ENCODE measurements at regions not wholly inside any gene's neighbourhood (a gene's known extent, or its start where the extent isn't known, plus 50 kb on each side); places are given as distances from the start of the nearest gene placed in this dataset.

DNA sequence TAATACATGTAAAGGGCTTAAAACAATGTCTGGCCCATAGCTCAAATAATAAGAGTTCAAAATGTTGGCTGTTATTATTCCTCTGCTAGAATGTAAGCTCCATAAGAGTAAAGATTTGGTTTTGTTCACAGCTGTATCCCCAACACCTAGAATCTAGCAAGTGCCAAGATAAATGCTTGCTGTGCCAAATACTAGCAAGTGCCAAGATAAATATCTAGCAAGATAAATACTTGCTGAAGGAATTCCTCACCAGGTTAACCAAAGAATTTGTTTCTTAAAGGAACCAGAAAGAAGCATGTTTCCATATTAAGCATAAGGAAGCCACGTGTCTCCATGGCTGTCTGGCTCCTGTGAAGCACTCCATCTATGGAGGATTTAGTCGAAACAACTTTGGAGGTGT is 235.2 kb upstream of the SP4 start:
- H3K4me3 ChIP-seq (ENCODE audit: low read length): no peak overlapping the region
- no peaks in the 10 kb centered on the region for H3K36me3 ChIP-seq (ENCODE audit: insufficient read depth, low read length)
- ChIA-PET CTCF (no interaction called here), POLR2A (no interaction called here)
- DNase-seq: no peak
- H3K9me3 Mint-ChIP-seq: no peaks in the 10 kb centered on the region
- peaks cover 0 to 10% of the 10 kb centered on the region in 2 experiments for H3K27me3 ChIP-seq (ENCODE audit: control insufficient read depth in 1 of 2, insufficient read depth in 2 of 2, low read length in 2 of 2)
- no peak for ATAC-seq (ENCODE audit: poor library complexity)
- H3K4me1 Mint-ChIP-seq (ENCODE audit: low read depth): no peaks in the 10 kb centered on the region
- peaks cover 21% of the 10 kb centered on the region for H3K27me3 Mint-ChIP-seq
- intact Hi-C loops (cut with DNase I, micrococcal nuclease): no loop called here
- no peaks in the 10 kb centered on the region for H3K9me3 ChIP-seq (ENCODE audit: control insufficient read depth in 1 of 2, insufficient read depth in 1 of 2, low read length in 2 of 2)
- no peak overlapping the region for H3K27ac Mint-ChIP-seq
- peaks cover 3% of the 10 kb centered on the region for H3K4me1 ChIP-seq (ENCODE audit: insufficient read depth, low read length)
- no peak overlapping the region for H3K27ac ChIP-seq (ENCODE audit: low read depth in 1 of 2, low read length in 2 of 2)
- H3K4me3 Mint-ChIP-seq: no peak overlapping the region
- H3K36me3 Mint-ChIP-seq (ENCODE audit: low read depth): no peaks in the 10 kb centered on the region
- TF ChIP-seq, protein P1, sequence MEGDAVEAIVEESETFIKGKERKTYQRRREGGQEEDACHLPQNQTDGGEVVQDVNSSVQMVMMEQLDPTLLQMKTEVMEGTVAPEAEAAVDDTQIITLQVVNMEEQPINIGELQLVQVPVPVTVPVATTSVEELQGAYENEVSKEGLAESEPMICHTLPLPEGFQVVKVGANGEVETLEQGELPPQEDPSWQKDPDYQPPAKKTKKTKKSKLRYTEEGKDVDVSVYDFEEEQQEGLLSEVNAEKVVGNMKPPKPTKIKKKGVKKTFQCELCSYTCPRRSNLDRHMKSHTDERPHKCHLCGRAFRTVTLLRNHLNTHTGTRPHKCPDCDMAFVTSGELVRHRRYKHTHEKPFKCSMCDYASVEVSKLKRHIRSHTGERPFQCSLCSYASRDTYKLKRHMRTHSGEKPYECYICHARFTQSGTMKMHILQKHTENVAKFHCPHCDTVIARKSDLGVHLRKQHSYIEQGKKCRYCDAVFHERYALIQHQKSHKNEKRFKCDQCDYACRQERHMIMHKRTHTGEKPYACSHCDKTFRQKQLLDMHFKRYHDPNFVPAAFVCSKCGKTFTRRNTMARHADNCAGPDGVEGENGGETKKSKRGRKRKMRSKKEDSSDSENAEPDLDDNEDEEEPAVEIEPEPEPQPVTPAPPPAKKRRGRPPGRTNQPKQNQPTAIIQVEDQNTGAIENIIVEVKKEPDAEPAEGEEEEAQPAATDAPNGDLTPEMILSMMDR (IDR thresholded peaks at IDR 0.05): no peak

DNA sequence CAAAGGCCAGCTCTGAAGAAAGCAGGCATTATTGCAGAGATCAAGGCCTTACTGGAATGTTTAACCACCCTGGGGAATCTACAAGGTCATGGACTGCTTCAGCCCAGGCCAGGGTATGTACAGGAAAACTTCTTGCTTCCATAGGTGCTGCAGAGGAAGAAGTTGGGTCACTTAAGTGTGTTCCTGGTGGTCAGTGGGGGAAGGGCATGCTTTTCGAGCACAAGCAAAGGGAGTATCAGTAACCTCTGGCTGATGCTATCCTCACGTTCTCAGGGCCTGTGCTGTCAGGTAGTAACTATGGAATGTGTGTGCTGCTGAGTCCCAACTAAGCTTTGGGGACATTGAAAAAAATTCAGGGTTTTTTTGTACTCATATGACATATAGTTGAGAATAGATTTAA is 234.0 kb upstream of the SP4 start:
- intact Hi-C loops (cut with DNase I, micrococcal nuclease): no loop called here
- H3K27me3 ChIP-seq (ENCODE audit: control insufficient read depth in 1 of 2, insufficient read depth in 2 of 2, low read length in 2 of 2): peaks cover 0 to 7% of the 10 kb centered on the region in 2 experiments
- Mint-ChIP-seq H3K4me1 (ENCODE audit: low read depth) (no peaks in the 10 kb centered on the region), H3K36me3 (ENCODE audit: low read depth) (no peaks in the 10 kb centered on the region), H3K4me3 (no peak overlapping the region), H3K27ac (no peak overlapping the region), H3K27me3 (peaks cover 16% of the 10 kb centered on the region), H3K9me3 (no peaks in the 10 kb centered on the region)
- CTCF ChIA-PET: interaction anchor here (1.4 kb wide), 1 partner anchor 12 kb away, joined by 4 read pairs; no protein-coding TSS in a partner anchor
- no peaks in the 10 kb centered on the region for H3K9me3 ChIP-seq (ENCODE audit: control insufficient read depth in 1 of 2, insufficient read depth in 1 of 2, low read length in 2 of 2)
- POLR2A ChIA-PET: no interaction called here
- ATAC-seq (ENCODE audit: poor library complexity) (no peak), DNase-seq (no peak)
- H3K4me1 ChIP-seq (ENCODE audit: insufficient read depth, low read length): peaks cover 3% of the 10 kb centered on the region
- no peaks in the 10 kb centered on the region for H3K36me3 ChIP-seq (ENCODE audit: insufficient read depth, low read length)
- H3K4me3 ChIP-seq (ENCODE audit: low read length): no peak overlapping the region
- TF ChIP-seq, protein P1 (IDR thresholded peaks at IDR 0.05): no peak
- H3K27ac ChIP-seq (ENCODE audit: low read depth in 1 of 2, low read length in 2 of 2): no peak overlapping the region

DNA sequence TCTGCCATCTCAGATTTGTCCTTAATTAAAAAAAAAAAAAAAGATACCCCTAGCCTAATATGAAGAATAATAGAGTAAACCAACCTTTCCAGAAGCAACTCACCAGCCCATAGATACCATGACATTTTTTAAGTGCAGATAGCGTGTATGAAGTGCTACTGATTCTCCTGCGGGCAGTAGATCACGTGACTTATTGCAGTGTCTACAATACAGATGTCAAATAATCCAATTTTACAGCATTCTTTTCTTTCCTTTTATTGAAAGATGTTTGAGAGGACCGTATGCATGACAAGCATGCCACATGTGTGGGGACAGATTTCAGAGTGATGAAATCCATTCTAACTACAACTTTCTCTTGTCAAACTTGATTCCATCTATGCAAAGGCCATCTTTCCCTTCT is 232.9 kb upstream of the SP4 start:
- ChIA-PET POLR2A (interaction anchor here (0.6 kb wide), 1 partner anchor 68 kb away, joined by 3 read pairs; no protein-coding TSS in a partner anchor), CTCF (interaction anchor here (1.4 kb wide), 1 partner anchor 11 kb away, joined by 4 read pairs; no protein-coding TSS in a partner anchor)
- intact Hi-C loops (cut with DNase I, micrococcal nuclease): no loop called here
- Mint-ChIP-seq H3K36me3 (ENCODE audit: low read depth) (no peaks in the 10 kb centered on the region), H3K9me3 (no peaks in the 10 kb centered on the region), H3K27me3 (peaks cover 6% of the 10 kb centered on the region), H3K27ac (no peak overlapping the region), H3K4me3 (no peak overlapping the region), H3K4me1 (ENCODE audit: low read depth) (no peaks in the 10 kb centered on the region)
- peaks cover 3% of the 10 kb centered on the region for H3K4me1 ChIP-seq (ENCODE audit: insufficient read depth, low read length)
- H3K27ac ChIP-seq (ENCODE audit: low read depth in 1 of 2, low read length in 2 of 2): no peak overlapping the region
- H3K4me3 ChIP-seq (ENCODE audit: low read length): no peak overlapping the region
- ATAC-seq (ENCODE audit: poor library complexity) (no peak), DNase-seq (no peak)
- H3K9me3 ChIP-seq (ENCODE audit: control insufficient read depth in 1 of 2, insufficient read depth in 1 of 2, low read length in 2 of 2): no peaks in the 10 kb centered on the region
- H3K36me3 ChIP-seq (ENCODE audit: insufficient read depth, low read length): no peaks in the 10 kb centered on the region
- TF ChIP-seq, protein P1 (IDR thresholded peaks at IDR 0.05): no peak
- H3K27me3 ChIP-seq (ENCODE audit: control insufficient read depth in 1 of 2, insufficient read depth in 2 of 2, low read length in 2 of 2): no peaks in the 10 kb centered on the region
